Cerebellar nuclear complex (tissue), 1 donor: ENCODE measurements at regions not wholly inside any gene's neighbourhood (a gene's known extent, or its start where the extent isn't known, plus 50 kb on each side); places are given as distances from the start of the nearest gene placed in this dataset.

Experiments used
- DNase-seq, 2 experiments: peaks; one replicate each; lab custom pipeline; 2025; lab: John Stamatoyannopoulos, UW

GRCh38 chr6:99219788-99220187, 129.7 kb downstream of the FAXC start:
- DNase-seq = no peak

GRCh38 chr6:99216959-99217358, 132.5 kb downstream of the FAXC start:
- DNase-seq = no peak

DNA sequence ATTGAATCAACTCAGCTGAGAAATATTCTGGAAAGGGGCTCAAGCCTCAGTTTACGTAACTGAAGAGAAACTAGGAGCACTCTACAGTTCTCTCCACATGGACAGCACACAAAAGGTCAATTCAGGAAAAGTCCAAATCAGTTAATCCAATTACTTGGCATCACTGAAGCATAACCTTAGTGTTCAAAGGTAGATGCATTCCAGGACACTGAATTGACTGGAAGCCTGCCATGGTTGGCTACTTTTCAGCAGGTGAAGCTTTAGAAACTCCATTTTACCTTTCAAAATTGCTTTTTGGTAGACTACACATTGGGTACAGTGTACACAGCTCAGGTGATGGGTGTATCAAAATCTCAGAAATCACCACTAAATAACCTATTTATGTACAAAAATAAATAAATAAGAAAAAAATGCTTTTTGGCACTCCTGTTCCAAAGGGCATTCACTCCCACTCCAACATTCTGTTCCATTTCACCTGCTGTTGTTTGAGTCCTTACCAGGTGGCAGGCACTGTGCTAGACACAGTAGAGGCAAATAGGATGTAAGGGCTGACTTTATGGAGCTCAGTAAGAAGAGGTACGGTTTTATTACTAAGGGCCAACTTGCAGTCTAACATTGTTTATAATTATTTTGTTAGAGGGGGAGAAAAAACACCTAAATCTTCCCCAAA, 153.4 kb downstream of the FAXC start:
- DNase-seq = no peak

- no peak for DNase-seq
These were observed 156.9 kb downstream of the FAXC start for GRCh38 chr6:99192561-99192960.

- no peak for DNase-seq
These were observed 159.4 kb downstream of the FAXC start for GRCh38 chr6:99189823-99190721.

DNA sequence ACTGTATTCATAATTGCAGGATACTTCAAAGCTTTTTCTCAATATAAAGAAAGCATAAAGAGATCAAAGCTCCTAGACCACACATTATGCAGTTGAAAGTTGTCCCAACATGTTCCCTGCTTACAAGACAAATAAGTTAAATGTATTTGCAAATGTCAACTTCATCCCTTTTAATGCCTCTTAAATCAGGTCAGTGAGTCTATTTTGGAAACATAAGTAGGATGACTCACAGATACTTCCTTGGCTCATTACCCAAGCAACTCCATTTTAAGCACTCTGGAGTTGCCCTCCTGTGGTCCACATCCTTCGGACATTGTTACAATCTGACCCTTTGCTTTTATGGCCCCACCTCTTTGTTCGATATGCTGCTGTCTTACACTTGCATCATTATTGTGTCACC, 162.0 kb downstream of the FAXC start:
- no peak for DNase-seq

DNA sequence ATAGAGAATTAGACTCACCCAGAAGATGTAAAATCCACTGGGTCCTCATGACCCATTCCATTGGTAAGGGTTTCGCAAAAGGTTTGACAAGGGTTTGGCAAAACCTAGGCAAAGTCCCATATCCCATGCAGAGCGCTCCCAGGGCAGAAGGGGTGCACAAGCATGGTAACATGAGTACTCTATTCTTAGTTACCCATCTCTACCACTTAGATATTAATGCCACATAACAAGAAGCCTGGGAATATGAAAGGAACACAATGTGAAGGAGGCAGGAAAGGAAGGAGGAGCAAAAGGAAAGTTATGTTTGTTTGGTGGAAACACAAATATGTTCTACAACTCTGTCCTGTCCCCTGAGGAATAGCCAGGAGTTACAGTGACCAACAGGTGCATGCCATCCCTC, 163.1 kb downstream of the FAXC start:
- no peak for DNase-seq

- no peak for DNase-seq
These were observed 163.9 kb downstream of the FAXC start for GRCh38 chr6:99185525-99185924.

DNA sequence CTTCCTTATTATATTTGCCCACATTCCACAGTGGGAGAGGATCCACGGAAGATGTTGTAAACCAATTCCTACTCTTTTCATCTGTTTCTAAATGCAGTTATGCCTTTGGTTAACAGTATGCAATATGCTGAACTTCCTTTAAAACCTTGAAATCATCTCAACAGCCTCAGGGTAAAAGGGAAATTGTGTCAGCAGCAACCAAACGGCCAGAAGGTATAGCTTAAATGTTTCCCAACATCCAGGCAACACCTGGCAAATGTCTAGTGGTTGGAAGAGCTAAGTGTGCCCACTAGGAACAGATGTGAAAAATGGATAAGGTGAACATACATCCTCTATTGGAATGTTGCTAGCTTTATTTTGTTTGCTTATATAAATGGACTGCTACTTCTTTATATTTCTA, 164.8 kb downstream of the FAXC start:
- DNase-seq = no peak

DNA sequence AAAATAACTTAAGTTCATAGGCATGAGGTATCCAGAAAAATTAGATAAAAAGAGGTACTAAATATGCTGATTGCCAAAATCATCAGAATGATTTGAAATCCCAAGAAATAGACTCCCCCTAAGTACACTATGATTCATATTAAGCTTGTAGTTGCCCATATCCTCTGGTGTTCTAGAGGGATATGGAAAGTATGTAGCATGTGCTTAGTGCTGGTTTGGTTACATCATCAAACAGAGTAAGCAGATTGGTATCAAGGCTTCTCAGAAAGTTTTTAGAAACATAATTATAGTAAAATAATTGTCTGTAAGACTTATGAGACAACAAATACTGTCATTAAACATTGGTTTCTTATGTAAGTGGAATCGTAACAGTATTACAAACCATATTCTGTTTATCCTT, 166.4 kb downstream of the FAXC start:
- no peak for DNase-seq

DNA sequence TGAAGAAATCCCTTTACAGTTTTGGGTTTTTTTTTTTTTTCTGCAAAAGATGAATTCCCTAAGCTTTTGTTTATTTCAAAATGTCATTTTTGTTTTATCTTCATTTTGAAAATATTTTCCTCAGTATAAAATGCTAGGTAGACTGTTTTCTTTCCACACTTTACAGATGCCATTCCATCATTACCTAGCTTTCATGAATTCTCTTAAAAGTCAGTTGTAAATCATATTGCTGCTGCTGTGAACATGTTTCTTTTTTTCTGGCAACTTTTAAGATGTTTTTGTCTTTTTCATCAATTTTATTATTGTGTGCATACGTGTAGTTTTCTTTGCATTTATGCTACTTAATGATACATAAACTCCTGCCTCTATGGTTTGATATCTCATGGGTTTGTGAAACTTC, 168.3 kb downstream of the FAXC start:
- DNase-seq = no peak

GRCh38 chr6:99178168-99178567, 171.3 kb downstream of the FAXC start:
- DNase-seq = no peak

DNA sequence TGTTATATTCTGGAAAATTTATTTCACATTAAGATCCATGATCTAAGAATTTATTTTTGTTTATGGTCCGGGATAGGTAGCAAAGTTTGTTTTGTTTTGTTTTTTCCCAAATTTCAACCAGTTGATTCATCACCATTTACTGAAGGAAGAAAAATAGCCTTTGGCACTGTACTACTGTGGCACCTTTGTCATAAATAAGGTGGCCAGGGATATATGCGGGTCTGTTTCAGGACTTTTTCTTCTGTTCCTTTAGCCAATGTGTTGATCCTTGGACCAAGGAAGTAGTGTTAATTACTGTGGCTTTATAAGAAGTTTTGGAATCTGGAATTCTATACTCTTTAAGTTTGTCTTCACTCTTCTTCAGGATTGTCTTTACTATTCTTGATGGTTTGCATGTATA, 171.7 kb downstream of the FAXC start:
- no peak for DNase-seq

- DNase-seq = no peak
These were observed 183.6 kb downstream of the FAXC start for GRCh38 chr6:99165838-99166237.

- no peak for DNase-seq
These were observed 197.2 kb downstream of the FAXC start for GRCh38 chr6:99152347-99152643.

DNA sequence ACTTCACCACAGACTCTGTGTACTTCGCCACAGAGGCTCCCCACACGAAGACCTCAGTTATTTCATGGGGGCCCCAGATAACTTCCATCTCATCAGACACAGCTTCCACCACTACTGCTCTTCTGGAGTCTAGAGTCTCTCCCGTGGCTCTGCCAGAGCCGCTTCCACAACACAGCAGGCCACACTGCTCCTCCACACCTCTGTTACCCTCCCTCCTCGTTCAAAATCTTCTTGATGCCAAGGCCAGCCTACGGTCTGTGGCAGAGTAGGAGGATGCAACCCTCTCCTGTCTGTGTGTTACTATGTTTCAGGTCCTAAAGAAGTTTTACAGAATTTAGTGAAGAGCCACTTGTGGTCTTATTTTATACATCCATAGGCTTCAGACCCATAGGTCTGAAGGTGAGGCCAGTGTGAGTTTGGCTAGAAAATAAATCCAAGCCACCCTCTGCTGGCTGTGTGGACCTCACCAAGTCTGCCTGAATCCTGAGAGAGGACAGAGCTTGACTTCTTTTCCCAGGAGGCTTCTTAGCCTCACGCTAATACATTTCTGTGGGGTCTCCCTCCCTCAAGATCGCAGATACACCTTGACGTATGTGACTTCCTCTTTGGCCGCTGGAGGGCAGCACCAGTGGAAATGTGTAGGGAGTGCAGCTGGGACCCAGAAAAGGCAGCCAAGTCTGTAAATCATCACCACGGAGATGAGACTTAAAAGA, 197.7 kb downstream of the FAXC start:
- DNase-seq = no peak

GRCh38 chr6:99148761-99149160, 200.7 kb downstream of the FAXC start:
- DNase-seq = no peak

DNA sequence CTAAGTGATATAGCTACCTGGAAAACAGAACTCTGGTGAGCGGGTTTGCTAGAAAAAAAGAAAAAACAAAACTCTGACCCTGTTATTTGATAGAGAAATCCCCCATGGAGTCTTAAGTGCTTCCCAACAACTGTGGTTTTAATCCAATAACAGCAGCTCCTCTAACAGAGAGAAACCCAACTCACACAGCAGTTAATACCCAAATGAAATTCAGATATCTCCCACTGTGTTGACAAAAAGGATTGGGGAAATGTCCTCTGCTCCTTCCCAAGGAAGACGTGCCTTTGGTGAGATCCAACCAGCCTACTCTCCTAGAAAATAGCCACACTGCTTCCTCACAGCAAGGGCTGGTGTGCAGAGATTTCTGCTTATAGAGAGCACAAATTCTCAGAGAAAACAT, 200.4 kb upstream of the FBXL4 start:
- DNase-seq = no peak

DNA sequence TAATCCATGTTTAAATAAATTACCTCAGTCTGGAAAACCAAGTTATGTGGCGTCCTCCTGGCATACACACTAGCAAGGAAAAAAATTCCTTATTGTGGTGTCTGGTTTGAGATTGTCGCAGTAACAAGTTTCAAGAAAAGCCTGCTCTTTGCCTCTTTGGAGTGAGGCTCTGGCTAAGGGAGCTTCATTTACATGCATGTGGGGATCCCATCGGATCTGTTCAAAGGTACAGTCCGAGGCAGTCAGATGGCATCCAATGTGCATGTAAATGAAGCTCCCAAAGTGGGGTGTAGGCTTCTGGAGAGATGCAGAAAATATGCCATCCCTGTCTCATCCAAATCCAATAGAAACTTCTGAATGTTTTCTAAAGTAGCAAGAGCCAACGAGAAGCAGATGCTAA, 199.5 kb upstream of the FBXL4 start:
- no peak for DNase-seq

DNA sequence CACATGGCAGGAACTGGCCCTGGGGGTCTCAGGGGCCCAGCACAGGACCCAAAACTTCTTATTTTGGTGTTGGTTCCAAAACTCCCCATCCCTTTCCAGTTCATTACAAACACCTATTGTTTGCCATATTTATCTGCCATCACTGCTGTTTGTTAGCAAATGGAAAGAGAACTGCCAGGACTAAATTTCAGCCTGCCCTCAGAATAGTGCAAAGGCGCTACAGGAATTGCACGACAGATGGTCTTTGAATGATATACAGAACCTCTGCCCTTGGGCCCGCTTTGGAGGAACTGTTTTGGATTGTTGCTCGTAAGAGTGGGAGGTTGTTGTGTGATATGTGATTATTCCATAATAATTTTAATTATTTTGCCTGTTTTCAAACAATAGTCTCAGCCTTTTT, 199.0 kb upstream of the FBXL4 start:
- DNase-seq = peak in 1 of 2 experiments; percentile 4

- DNase-seq = no peak
These were observed 198.0 kb upstream of the FBXL4 start for GRCh38 chr6:99145738-99146137.

GRCh38 chr6:99143108-99143861, 195.5 kb upstream of the FBXL4 start:
- DNase-seq = no peak
